GM19463 (cell line): ENCODE measurements at regions not wholly inside any gene's neighbourhood (a gene's known extent, or its start where the extent isn't known, plus 50 kb on each side); places are given as distances from the start of the nearest gene placed in this dataset.
"Not testable (repeated sequence)": the region's sequence is repeated elsewhere in the genome, so short reads cannot be mapped to it uniquely, and the experiment has no call there.

Experiments used
- ATAC-seq: cut with Tn5 transposase; IDR thresholded peaks from one replicate; pipeline ENCODE4 v1.9.1; 2021; ENCODE audit warnings: mild to moderate bottlenecking, moderate library complexity; ENCODE audit not compliant: unreplicated experiment

DNA sequence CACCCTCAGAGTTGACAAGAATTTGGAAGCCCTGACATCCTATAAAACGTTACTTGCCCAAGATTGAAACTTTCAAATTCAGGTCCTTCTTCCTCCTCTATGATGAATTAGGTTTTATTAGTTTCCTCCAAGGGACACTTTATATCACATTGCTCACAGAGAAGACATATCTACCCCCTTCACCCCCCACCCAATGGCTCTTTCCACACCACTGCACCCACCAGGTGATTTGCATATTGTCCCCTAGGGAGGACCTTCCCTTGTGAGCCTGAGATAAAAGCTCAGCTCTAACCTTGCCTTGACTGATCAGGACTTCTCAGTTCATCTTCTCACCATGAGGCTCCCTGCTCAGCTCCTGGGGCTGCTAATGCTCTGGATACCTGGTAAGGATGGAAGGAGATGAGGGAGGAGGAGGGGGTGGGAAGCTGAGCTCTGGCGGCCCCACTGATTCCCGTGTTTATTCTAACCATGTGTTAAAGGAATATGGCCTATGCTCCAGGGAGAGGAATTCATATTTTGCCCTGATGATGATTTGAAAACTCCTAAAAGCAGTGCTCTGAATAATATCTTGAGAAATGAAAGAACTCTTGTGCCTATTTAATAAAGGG lies 1255.8 kb downstream of the RPIA start:
- ATAC-seq, result not testable (repeated sequence)

DNA sequence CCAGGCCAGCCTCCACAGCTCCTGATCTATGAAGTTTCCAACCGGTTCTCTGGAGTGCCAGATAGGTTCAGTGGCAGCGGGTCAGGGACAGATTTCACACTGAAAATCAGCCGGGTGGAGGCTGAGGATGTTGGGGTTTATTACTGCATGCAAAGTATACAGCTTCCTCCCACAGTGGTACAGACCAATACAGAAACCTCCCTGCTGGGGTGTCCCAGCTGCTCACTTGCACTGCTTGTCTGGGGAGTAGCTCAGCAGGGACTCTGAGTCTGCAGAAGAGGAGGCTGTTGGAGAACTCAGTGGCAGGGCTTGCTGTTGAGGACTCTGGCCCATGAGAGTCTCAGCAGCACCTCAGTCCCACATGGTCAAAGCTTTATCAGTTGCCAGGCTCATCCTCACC lies 1256.6 kb downstream of the RPIA start:
- ATAC-seq, result not testable (repeated sequence)

DNA sequence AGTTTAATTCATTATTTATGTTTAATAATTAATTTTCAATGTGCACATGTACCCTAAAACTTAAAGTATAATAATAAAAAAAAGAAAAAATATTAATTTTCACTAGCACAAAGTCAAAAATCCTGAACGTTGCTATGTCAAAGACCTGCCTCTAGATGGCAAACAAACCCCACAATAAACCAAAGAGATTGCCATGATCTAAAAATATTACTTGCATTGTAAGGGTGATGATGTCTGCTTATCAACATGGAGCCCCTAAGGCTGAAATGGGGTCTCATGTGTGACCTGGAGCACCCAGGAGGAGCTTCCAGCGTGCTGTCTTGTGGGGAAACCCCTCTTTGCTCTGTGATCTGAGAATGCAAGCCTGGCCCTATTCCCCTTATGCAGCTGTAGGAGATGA lies 1259.3 kb downstream of the RPIA start:
- not testable (repeated sequence) for ATAC-seq

DNA sequence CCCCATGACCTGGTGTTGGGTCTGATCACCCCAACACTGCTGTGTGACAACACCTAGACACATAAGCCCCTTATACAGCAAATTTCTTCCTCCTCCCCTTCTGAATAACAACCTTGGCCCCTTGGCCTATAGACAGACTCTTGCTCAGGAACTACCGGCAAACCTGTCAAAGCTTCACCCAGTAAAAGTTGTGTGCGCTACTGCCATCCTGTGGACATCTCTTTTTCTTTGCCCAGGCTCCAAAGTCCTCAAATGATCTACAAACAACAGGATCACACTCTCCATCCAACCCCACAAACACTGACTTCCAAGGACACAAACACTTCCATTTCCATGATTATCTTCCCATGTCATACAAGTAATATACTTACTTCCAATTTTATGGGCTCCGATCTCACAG lies 1265.8 kb downstream of the RPIA start:
- ATAC-seq, result peak; percentile 75

DNA sequence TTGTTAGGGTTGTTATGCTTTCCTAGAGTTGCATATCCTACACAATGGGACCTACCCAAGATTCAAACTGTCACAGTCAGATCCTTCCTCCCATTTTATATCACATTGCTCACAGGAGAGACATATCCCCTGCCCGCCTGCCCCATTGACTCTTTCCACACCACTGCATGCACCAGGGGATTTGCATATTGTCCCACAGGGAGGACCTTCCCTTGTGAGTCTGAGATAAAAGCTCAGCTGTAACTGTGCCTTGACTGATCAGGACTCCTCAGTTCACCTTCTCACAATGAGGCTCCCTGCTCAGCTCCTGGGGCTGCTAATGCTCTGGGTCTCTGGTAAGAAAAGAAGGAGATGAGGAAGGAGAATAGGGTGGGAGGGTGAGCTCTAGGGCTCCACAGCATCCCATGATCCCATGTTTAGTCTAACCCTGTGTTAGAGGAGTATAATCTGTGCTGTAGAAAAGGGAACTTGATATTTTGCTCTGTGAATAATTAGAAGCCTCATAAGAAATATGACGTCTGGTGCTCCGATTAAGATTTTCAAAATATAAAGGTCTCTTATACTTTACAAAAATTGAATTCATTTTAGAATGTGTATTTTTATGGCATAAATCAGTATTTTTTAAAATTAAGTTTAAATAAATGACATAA lies 1268.4 kb downstream of the RPIA start:
- ATAC-seq, result not testable (repeated sequence)

DNA sequence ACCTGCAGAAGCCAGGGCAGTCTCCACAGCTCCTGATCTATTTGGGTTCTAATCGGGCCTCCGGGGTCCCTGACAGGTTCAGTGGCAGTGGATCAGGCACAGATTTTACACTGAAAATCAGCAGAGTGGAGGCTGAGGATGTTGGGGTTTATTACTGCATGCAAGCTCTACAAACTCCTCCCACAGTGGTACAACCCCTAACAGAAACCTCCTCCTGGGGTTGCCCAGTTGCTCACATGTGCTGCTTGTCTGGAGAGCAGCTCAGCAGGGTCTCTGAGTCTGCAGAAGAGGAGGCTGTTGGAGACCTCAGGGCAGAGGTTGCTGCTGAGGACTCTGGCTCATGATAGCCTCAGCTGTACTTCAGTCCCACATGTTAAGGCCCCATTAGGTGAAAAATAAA lies 1269.1 kb downstream of the RPIA start:
- ATAC-seq, result not testable (repeated sequence)

DNA sequence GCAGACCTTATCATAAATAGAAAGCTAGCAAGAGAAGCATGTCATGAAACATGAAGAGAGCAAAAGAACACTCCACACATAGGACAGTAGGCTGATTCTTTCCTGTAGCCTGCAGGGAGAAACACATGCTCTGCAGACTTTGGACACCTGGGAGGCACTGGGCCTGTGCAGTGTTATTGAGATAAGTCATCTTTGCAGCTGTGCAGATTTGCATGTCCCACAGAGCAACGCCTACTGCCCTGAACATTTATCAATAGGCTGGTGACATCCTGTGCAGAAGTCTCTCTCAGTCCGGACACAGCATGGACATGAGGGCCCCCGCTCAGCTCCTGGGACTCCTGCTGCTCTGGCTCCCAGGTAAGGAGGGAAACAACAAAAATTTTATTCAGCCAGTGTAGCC lies 1277.1 kb downstream of the RPIA start:
- peak; percentile 90 for ATAC-seq

DNA sequence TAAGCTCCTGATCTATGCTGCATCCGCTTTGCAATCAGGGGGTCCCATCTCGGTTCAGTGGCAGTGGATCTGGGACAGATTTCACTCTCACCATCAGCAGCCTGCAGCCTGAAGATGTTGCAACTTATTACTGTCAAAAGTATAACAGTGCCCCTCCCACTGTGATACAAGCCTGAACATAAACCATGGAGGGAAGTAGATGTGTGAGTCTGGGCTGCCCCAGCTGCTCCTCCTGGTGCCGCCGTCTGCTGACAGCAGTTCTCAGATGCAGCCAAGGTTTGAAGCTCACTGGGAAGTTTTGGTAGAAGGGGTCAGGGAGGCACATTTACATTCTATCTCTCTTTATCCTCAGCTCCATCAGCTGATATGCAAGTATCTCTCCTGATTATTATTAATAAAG lies 1277.7 kb downstream of the RPIA start:
- not testable (repeated sequence) for ATAC-seq

DNA sequence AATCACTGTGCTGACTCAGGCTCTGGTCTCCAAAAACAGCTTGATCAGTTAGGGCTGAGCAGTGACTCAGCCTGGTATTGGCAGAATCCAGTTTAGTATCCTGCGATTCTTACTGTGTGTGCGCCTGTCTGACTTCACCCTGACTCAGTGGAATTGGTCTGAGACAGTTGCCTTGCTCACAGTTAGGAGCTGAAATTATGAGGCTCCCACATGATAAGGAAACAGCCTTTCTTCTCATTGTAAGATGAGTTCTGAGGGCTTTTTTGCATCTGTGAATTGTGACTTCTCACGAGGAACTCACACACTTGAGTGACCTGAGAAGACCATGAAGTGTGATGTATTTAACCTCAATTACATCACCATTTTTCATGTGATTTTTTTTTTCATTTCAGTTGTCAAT lies 1282.4 kb downstream of the RPIA start:
- ATAC-seq, result not testable (repeated sequence)

DNA sequence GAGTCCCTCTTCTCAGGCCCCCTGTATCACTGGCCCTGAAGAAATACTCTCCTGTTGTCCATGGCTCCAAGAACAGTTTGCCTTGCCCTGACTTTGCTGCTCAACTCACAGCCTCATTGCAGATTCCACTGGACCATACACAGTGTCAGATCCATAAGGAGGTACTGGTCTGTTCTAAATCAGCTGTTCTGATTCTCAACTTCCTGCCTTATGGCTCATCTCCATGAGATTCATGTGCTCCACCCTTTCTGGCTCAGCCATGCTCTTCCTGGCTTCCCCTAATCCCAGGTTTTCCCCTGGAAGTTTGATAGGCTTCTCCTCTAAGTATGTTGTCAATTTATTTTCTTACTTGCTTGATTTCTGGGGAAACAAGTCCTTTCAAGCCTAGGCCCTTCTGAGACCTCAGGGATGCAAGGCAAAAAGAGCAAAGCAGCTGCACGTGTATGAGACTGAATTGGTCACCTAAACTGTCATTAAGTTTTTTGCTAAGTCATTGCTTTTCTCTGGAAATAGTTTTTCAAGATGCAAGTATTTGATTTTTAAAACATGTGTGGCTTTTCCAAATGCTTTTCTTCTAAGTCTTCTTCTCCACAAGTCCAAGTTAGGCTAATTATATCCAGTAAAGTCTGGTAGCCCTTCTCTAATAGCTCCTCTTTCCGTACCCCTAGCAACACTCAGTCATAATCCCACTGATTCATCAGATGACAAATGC lies 1288.5 kb downstream of the RPIA start:
- ATAC-seq, result not testable (repeated sequence)

DNA sequence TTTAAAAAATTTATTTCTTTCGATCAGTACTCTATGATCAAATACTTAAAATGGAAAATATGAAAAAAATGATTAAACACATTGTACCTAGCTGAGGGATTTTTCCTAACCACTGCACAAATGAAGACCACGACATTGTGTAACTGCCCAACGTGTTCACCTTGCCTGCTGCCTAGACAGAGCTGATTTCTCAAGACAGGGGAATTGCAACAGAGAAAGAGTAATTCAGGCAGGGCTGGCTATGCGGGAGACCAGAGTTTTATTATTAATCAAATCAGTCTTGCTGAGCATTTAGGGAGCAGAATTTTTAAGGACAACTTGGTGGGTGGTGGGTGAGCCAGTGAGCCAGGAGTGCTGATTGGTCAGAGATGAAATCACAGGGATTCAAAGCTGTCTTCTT lies 1290.8 kb downstream of the RPIA start:
- not testable (repeated sequence) for ATAC-seq

DNA sequence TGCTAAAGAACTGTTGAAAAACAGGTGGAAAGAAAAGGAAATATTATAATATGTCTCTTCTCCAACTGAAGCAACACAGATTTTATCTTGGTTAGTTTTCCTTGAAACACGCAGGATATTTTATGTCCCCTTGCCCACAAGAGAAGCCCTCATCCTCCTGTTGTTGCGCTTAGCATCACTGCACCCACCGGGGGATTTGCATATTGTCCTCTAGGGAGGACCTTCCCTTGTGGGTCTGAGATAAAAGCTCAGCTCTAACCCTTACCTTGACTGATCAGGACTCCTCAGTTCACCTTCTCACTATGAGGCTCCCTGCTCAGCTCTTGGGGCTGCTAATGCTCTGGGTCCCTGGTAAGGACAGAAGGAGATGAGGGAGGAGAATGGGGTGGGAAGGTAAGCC lies 1294.2 kb downstream of the RPIA start:
- not testable (repeated sequence) for ATAC-seq

DNA sequence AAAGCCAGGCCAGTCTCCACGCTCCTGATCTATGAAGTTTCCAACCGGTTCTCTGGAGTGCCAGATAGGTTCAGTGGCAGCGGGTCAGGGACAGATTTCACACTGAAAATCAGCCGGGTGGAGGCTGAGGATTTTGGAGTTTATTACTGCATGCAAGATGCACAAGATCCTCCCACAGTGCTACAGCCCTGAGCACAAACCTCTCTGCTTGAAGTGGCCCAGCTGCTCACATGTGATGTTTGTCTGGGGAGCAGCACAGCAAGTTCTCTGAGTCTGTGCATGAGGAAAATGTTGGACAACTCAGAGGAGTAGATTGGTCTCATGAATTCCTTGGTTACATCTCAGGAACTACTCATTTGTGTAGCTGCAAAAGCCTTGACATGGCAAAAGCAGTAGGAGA lies 1295.1 kb downstream of the RPIA start:
- not testable (repeated sequence) for ATAC-seq

DNA sequence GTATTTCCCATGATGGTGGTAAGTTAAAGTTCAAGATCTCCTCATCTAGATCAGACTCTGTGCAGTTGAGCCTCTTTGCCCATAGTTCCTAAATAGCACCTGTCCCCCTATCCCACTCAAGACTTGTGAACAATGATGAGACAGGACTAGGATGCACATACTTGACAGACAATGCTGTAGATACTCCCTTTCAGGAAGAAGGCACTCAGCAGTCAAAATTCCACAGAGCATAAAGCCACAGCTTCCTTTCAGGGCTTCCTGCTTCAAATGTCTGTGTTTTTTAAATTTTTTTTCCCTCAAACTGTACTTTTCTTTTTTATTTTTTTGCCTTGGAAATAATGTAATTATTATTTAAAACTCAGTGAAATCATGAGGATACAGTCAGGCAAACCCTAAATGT lies 1305.3 kb downstream of the RPIA start:
- ATAC-seq, result not testable (repeated sequence)

DNA sequence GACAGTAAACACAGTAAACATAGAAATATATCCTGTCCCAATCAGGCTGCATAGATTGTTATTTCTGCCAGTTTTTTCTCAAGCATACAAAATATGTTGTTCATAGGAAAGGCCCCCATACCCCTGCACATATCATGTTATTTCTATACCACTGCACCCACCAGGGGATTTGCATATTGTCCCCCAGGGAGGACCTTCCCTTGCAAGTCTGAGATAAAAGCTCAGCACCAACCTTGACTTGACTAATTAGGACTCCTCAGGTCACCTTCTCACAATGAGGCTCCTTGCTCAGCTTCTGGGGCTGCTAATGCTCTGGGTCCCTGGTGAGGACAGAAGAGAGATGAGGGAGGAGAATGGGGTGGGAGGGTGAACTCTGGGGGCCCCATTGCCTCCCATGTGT lies 1313.1 kb downstream of the RPIA start:
- ATAC-seq, result not testable (repeated sequence)

DNA sequence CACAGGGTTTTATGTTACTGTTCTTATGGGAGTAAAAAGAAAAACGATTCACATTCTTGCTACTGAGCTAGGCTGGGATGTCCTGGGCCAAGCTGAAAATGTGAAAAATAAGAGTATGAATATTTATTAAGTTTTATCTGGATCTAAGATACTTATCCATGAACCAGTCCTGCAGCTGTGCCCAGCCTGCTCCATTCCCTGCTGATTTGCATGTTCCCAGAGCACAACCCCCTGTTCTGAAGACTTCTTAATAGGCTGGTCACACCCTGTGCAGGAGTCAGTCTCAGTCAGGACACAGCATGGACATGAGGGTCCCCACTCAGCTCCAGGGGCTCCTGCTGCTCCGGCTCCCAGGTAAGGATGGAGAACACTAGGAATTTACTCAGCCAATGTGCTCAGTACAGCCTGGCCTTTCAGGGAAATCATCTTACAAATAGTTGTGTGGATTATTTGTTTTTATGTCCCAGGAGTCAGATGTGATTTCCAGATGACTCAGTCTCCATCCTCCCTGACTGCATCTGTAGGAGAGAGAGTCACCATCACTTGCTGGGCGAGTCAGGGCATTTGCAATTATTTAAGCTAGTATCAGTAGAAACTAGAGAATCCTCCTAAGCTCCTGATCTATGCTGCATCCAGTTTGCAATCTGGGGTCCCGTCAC lies 1319.1 kb downstream of the RPIA start:
- ATAC-seq, result not testable (repeated sequence)

DNA sequence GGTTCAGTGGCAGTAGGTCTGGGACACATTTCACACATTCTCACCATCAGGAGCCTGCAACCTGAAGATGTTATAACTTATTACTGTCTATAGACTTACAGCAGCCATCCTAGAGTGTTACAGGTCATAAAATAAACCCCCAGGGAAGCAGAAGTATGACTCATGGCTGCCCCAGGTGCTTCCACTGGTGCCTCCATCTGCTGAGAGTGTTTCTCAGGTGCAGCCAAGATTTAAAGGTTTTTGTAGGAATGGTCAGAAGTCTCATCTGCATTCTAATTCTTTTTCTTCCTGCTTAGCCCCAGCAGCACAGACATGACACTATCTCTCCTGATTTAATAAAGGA lies 1319.6 kb downstream of the RPIA start:
- ATAC-seq, result not testable (repeated sequence)

DNA sequence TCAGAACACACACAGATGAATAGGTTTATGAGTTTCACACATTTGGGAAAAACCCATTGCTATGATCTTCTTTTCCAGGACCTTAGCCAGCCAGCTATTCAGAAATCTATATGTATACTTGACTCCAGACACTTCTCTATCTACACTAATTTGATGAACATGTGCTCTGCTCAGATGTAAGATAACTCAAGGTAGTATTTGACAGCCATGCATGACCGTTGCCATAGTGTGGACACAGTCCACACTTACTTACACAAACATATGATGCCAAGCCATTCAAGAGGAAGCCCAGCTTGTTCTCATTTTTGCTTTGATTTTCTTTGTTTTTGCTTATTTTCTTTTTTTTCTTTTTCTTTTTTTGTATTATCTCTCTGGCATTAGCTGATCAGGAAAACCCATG lies 1328.4 kb downstream of the RPIA start:
- not testable (repeated sequence) for ATAC-seq

DNA sequence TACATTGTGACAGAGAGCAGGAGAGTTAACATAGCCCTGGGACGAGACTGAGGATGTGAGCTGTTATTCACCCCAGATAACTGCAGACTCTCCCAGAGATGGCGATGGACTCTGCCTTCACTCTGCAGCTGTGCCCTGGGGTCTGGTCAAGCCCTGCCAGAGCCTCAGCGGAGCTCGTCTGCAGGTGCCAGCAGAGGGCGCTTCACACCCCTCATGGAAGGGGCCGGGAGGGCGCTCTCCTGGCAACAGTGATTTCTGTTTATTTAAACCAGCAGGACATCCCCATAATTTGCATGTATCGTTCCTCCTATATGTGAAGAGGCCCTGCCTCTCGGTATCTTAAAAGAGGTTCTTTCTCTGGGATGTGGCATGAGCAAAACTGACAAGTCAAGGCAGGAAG lies 1329.8 kb downstream of the RPIA start:
- peak; percentile 90 for ATAC-seq

DNA sequence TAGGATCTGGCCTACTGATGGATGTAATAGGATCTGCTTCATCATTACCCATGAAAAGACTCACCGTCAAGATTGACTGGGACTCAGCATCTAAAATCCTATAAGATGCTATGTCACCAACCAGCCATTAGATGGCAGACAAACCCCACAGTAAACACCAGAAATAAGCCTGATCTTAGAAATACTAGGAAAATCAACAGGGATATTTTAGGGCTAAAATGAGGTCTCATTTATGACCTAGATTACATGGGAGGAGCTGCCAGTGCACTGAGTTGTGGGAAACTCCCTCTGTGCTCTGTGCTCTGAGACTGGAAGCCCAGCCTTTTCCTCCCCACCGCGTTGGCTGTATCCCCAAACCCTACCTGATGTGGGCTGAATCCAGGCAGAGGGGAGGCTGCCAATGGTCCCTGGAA lies 1335.8 kb downstream of the RPIA start:
- ATAC-seq, result peak; percentile 67

DNA sequence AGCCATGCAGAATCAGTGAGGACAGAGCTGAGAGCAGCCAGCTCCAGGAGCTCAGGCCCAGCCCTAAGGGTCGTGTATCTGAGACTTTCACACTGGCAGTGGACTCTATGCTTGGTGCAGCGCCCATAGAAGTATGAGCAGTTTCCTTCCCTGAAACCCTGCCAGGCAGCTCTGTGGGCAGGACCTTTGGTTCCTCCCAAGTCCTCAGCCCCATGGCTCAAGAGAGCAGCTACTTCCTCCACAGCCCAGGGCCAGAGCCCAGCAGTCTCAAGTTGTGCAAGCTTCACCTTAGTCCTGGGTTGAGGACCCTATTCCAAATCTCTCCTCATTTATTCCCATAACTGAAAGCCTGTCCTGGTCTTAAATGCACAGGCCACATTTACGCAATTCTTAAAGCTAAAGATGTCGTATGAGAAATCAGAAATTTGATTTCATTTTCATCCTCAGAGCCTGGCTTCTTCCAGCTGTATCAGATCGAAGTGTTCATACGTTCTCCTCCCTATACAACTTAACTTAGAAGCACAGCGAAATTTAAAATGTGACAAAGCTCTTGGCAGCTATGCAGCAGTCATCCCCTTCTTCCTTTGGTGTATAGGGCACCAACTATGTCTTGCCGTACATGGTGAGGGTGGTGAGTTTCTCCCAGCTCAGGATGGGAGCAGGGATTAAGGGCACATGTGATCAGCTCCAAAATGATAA lies 1337.1 kb downstream of the RPIA start:
- ATAC-seq, result not testable (repeated sequence)
